DND-41 (cell line): ENCODE measurements at regions not wholly inside any gene's neighbourhood (a gene's known extent, or its start where the extent isn't known, plus 50 kb on each side); places are given as distances from the start of the nearest gene placed in this dataset.
"Not testable (repeated sequence)": the region's sequence is repeated elsewhere in the genome, so short reads cannot be mapped to it uniquely, and the experiment has no call there.

ENCODE experiments used
- ATAC-seq: fragments of 200-7000 bp; cut with Tn5 transposase; 3 replicates; pipeline ENCODE4 v1.9.1; 2021; ENCODE audit warnings: low read depth; ENCODE audit not compliant: insufficient read depth
- DNase-seq: peaks from one replicate; pipeline ENCODE4 v3.0.0-alpha.2; 2020
- H2AFZ ChIP-seq: 2 replicates; pipeline ENCODE4 v1.6.0; 2012; ENCODE audit warnings: low read depth, low read length
- H3K27ac ChIP-seq: 2 replicates; pipeline ENCODE4 v1.5.1; 2012; ENCODE audit warnings: low read length, inconsistent platforms
- H3K27me3 ChIP-seq: fragments of 200-600 bp; sonication (generic); 2 replicates; pipeline ENCODE4 v1.6.0; 2012; ENCODE audit warnings: low read length, mild to moderate bottlenecking, inconsistent platforms; ENCODE audit not compliant: insufficient read depth, poor library complexity
- H3K36me3 ChIP-seq: 2 replicates; pipeline ENCODE4 v1.5.1; 2012; ENCODE audit warnings: low read length, inconsistent platforms; ENCODE audit not compliant: insufficient read depth
- H3K4me1 ChIP-seq: 2 replicates; pipeline ENCODE4 v1.5.1; 2012; ENCODE audit warnings: mild to moderate bottlenecking, low read length; ENCODE audit not compliant: insufficient read depth
- H3K4me2 ChIP-seq: 2 replicates; pipeline ENCODE4 v1.6.0; 2012; ENCODE audit warnings: mild to moderate bottlenecking, moderate library complexity, low read length, inconsistent platforms; ENCODE audit not compliant: insufficient read depth
- H3K4me3 ChIP-seq, 2 experiments: fragments of 200-600 bp in 1 of 2; shearing (Covaris generic) in 1 of 2; 2 replicates each; pipeline ENCODE4 v1.5.1; 2012 to 2016; ENCODE audit warnings: inconsistent platforms in 2 of 2, low read length in 2 of 2, mild to moderate bottlenecking in 2 of 2, low read depth in 1 of 2, moderate library complexity in 1 of 2
- H3K79me2 ChIP-seq: 2 replicates; pipeline ENCODE4 v1.6.0; 2012; ENCODE audit warnings: low read length, inconsistent platforms; ENCODE audit not compliant: insufficient read depth
- H3K9ac ChIP-seq: 2 replicates; pipeline ENCODE4 v1.6.0; 2012; ENCODE audit warnings: low read depth, mild to moderate bottlenecking, inconsistent platforms, low read length, moderate library complexity
- H3K9me3 ChIP-seq: 2 replicates; pipeline ENCODE4 v1.5.1; 2012; ENCODE audit warnings: low read length, moderate library complexity, mild to moderate bottlenecking, inconsistent platforms; ENCODE audit not compliant: insufficient read depth, severe bottlenecking
- H4K20me1 ChIP-seq: 2 replicates; pipeline ENCODE4 v1.6.0; 2012; ENCODE audit warnings: low read length; ENCODE audit not compliant: insufficient read depth
- EZH2 ChIP-seq: IDR thresholded peaks from 3 replicates; pipeline ENCODE4 v1.6.1; 2012; ENCODE audit warnings: borderline replicate concordance, low read depth, mild to moderate bottlenecking, moderate library complexity, low read length, inconsistent platforms; ENCODE audit not compliant: severe bottlenecking
- TF ChIP-seq, protein P1 (sequence below): IDR thresholded peaks from 2 replicates; pipeline ENCODE4 v1.5.1; 2012; ENCODE audit warnings: borderline replicate concordance, low read length, moderate library complexity, mild to moderate bottlenecking; ENCODE audit not compliant: poor library complexity, severe bottlenecking; ENCODE audit errors: extremely low read depth

DNA sequence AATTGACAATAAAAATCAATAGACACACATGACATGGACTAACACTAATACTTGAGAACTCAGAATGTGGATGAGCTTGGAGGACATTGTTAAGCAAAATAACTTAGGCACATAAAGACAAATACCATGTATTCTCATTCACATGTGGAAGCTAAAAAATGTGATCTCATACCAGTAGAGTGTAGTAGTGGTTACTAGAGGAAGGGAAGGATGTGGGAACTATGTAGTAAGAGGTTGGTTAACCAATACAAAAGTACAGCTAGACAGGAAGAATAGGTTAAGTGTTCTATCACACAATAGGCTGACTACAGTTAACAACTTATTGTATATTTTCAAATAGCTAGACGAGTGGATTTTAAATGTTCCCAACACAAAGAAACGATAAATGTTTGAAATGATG, 415.8 kb upstream of the KLF12 start:
- TF ChIP-seq EZH2 = no peak
- TF ChIP-seq, protein P1, sequence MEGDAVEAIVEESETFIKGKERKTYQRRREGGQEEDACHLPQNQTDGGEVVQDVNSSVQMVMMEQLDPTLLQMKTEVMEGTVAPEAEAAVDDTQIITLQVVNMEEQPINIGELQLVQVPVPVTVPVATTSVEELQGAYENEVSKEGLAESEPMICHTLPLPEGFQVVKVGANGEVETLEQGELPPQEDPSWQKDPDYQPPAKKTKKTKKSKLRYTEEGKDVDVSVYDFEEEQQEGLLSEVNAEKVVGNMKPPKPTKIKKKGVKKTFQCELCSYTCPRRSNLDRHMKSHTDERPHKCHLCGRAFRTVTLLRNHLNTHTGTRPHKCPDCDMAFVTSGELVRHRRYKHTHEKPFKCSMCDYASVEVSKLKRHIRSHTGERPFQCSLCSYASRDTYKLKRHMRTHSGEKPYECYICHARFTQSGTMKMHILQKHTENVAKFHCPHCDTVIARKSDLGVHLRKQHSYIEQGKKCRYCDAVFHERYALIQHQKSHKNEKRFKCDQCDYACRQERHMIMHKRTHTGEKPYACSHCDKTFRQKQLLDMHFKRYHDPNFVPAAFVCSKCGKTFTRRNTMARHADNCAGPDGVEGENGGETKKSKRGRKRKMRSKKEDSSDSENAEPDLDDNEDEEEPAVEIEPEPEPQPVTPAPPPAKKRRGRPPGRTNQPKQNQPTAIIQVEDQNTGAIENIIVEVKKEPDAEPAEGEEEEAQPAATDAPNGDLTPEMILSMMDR = no peak
- DNase-seq (no peak), ATAC-seq (peak; percentile 90)
- peaks cover under 1% of the 10 kb centered on the region; the same call in 1 of the 2 replicates for H3K4me1 ChIP-seq
- no peak overlapping the region for H2AFZ ChIP-seq
- no peak overlapping the region for H3K4me2 ChIP-seq
- H3K36me3 ChIP-seq = no peaks in the 10 kb centered on the region
- no peak overlapping the region for H3K9ac ChIP-seq
- H3K4me3 ChIP-seq = no peak overlapping the region
- H3K27me3 ChIP-seq = no peaks in the 10 kb centered on the region
- H3K9me3 ChIP-seq = no peaks in the 10 kb centered on the region
- no peaks in the 10 kb centered on the region for H3K79me2 ChIP-seq
- no peak overlapping the region for H3K27ac ChIP-seq
- no peaks in the 10 kb centered on the region for H4K20me1 ChIP-seq

DNA sequence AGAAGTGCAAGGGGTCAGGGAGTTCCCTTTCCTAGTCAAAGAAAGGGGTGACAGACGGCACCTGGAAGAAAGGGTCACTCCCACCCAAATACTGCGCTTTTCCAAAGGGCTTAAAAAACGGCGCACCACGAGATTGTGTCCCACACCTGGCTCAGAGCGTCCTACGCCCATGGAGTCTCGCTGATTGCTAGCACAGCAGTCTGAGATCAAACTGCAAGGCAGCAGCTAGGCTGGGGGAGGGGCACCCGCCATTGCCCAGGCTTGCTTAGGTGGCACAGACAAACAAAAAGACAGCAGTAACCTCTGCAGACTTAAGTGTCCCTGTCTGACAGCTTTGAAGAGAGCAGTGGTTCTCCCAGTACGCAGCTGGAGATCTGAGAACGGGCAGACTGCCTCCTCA, 402.4 kb upstream of the KLF12 start:
- not testable (repeated sequence) for H3K4me3 ChIP-seq, H3K27ac ChIP-seq, ATAC-seq, H3K4me1 ChIP-seq, H3K79me2 ChIP-seq, H3K4me2 ChIP-seq, H3K9ac ChIP-seq, DNase-seq, H4K20me1 ChIP-seq, H3K36me3 ChIP-seq, H3K27me3 ChIP-seq, H2AFZ ChIP-seq, H3K9me3 ChIP-seq

DNA sequence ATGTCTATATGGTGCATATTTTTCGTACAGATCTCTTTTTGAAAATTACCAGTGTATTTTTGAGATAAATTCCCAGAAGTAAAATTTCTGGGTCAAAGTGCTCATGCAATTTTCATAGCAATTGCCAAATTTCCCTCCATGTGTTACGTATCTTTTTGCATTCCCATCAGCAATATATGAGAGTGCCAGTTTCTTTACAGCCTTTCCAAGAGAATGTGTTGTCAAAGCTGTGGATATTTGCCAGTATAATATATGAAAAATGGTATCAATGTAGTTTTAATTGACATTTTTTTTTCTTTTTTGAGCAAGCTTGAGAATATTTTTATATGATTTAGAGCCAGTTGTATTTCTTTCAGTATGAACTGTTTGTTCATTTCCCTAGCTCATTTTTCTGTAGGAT, 399.0 kb upstream of the KLF12 start:
- ATAC-seq = no peak
- Histone ChIP-seq H2AFZ (no peak overlapping the region), H3K27ac (no peak overlapping the region), H3K9ac (no peak overlapping the region), H3K79me2 (no peaks in the 10 kb centered on the region), H3K4me2 (no peak overlapping the region), H4K20me1 (no peaks in the 10 kb centered on the region), H3K4me1 (no peaks in the 10 kb centered on the region), H3K9me3 (no peaks in the 10 kb centered on the region), H3K27me3 (peaks cover 2% of the 10 kb centered on the region), H3K4me3 (no peak overlapping the region), H3K36me3 (no peaks in the 10 kb centered on the region)
- no peak for DNase-seq
- TF ChIP-seq, protein P1 = no peak
- no peak for TF ChIP-seq EZH2

DNA sequence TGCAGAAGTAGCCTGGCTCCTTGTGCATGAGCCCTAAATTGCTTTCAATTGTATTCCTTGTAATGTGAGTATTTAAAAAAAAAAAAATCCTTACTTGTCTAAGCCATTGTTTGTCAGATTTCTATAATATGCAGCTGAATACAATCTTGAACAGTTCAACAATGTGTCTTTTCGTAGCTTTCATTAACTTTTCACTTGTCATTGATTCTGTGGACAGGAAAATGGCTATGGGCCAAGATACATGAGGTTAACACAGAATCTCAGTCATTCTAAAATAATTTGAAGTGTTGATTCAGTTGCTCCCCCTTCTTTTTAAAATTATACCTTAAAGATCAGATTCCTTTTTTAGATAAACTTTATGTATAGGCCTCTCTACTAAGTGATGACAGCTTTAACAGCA, 395.8 kb upstream of the KLF12 start:
- Histone ChIP-seq H3K27me3 (peaks cover 2% of the 10 kb centered on the region), H4K20me1 (no peaks in the 10 kb centered on the region), H2AFZ (no peak overlapping the region), H3K79me2 (no peaks in the 10 kb centered on the region), H3K27ac (no peak overlapping the region), H3K4me1 (no peaks in the 10 kb centered on the region), H3K9ac (no peak overlapping the region), H3K4me3 (no peak overlapping the region), H3K9me3 (no peaks in the 10 kb centered on the region), H3K4me2 (no peak overlapping the region), H3K36me3 (no peaks in the 10 kb centered on the region)
- ATAC-seq (no peak), DNase-seq (no peak)
- TF ChIP-seq, protein P1 = no peak
- TF ChIP-seq EZH2 = no peak
